ENCODE measurements at regions not wholly inside any gene's neighbourhood (a gene's known extent, or its start where the extent isn't known, plus 50 kb on each side); places are given as distances from the start of the nearest gene placed in this dataset.

DNA sequence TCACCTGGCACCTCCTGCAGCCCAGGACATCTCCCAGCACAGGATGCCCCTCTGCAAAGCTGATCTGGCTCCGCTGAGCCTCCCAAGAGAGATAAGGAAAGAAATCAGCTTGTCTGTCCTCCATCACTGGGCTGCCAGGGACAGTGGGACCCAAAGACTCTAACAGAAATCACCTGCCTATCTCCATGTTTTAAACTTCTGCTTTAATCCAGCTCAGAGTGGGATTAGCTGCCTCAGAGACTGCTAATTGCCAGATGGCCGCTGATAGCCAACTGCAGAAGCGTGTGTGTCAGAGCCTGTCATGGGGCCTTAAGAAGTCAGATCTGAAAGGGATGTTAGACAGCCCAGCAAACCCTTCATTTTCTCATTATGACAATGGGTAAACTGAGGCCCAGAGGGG is 389.4 kb upstream of the KLHL29 start:
- FAIRE-seq = no peak
- no peak for DNase-seq (ENCODE audit: extremely low spot score, insufficient read length, low read depth)

GRCh38 chr2:22996911-22997310 is 388.1 kb upstream of the KLHL29 start:
- DNase-seq (ENCODE audit: extremely low spot score, insufficient read length, low read depth) = no peak

DNA sequence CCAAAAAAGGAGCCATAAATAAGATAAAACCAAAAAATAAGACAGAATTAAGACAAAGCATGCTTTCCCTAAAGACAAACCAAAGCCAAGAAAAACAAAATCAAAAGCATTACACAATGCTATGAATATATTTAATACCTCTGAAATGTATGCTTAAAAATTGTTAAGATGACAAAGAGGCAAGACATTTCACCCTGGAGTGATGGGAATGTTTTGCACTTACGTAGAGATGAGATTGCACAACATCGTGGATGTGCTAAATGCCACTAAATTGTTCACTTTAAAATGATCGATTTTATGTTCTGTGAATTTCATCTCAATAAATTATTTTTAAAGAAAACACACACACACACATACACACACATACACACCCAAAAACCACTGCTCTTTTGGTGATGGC is 386.6 kb upstream of the KLHL29 start:
- DNase-seq (ENCODE audit: extremely low spot score, insufficient read length, low read depth) (no peak), FAIRE-seq (no peak)

More at GRCh38 chr2:22996911-22997310, 388.1 kb upstream of the KLHL29 start:
- FAIRE-seq = no peak

DNA sequence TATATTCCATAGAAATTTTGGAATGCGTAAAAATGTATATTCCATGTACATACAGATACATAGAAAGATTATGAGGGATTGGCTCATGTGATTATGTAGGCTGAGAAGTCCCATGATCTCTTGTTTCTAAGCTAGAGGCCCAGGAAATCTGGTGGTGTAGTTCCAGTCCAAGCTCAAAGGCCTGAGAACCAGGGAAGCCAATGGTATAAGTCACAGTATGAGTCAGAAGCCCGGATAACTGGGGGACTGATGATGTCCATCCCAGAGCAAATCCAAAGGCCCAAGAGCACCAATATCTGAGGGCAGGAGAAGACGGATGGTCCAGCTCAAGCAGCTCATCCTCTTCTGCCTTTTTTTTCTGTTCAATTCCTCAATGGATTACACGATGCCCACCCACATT is 385.0 kb upstream of the KLHL29 start:
- FAIRE-seq (no peak), DNase-seq (ENCODE audit: extremely low spot score, insufficient read length, low read depth) (no peak)

GRCh38 chr2:23002234-23002633 is 382.7 kb upstream of the KLHL29 start:
- DNase-seq (ENCODE audit: extremely low spot score, insufficient read length, low read depth) (no peak), FAIRE-seq (no peak)

DNA sequence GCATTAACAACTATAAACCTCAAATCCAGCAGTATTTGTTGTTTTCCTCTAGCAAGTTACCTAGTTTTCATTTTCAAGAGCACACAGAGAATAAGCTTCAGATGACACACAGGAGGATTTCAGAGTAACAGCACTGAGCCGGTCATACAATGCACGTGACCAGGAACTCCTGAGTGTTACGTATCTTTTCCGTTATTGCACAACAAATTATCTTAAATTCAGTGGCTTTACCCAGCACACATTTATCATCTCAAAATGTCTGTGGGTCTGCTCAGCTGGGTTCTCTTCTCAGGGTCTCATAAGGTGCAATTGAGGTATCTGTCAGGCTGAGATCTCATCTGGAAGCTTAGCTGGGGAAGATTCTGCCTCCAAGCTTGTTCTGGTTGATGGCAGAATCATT is 379.5 kb upstream of the KLHL29 start:
- no peak for DNase-seq (ENCODE audit: extremely low spot score, insufficient read length, low read depth)
- FAIRE-seq = no peak

DNA sequence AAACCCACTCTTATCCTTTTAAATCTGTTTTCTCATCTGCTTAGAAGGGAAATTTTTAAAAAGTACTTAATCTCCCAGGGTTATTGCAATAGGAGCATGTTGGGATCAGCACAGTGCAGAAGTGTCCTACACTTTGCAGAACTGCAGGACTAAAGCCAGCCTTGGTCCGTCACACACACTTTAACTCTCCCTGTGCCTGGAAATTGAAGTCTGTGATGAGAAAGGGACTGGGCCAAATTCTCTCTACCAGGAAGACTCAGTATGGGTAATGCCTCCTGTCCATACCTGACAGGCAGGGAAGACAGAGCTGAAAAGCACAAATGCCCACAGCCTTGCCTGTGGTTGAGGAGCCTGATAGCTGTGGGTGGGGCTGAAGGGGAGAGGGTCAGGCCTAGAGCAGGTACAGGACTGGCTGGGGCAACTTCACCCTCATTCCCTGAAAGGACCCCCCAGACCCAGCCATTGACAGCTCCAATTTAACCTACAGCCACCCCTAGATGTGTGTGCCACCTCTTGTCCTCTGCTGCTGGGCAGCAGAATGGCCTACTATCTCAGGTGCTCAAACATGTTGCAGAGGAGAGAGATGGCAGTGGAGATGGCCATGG is 377.2 kb upstream of the KLHL29 start:
- FAIRE-seq = no peak
- DNase-seq (ENCODE audit: extremely low spot score, insufficient read length, low read depth) = no peak

- DNase-seq (ENCODE audit: extremely low spot score, insufficient read length, low read depth) (no peak), FAIRE-seq (no peak)
These were observed 376.5 kb upstream of the KLHL29 start for GRCh38 chr2:23008440-23008839.

GRCh38 chr2:23008951-23009350 is 376.0 kb upstream of the KLHL29 start:
- FAIRE-seq (no peak), DNase-seq (ENCODE audit: extremely low spot score, insufficient read length, low read depth) (no peak)

DNA sequence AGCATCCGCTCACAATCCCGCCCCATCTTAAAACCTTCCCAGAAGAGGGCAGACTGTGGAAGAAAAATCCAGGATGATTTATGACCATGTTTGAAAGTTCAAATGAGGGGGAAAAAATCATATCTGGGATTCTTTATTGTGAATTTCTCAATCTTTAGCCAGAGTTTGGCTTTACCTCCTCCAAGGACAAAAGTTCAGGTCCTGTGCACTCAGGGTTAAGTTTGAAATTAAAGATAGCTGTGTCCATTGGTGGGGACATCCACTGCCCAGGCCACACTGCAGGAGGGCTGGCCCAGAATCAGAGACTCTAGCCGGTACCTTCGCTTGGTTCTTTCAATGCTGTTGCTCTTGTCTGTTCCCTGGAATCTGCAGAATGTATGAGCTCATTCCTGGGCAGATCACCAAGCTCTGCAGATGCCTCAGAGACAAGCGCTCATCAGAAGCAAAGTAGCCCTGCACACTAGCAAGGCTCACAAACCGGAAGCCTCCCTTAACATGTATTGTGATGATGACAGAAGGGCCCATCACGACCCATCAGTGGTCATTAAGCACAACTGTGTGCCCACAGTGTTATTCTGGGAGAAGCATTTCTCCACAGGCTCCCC is 375.3 kb upstream of the KLHL29 start:
- DNase-seq (ENCODE audit: extremely low spot score, insufficient read length, low read depth) = no peak
- FAIRE-seq = no peak

GRCh38 chr2:23012499-23012898 is 372.5 kb upstream of the KLHL29 start:
- FAIRE-seq (no peak), DNase-seq (ENCODE audit: extremely low spot score, insufficient read length, low read depth) (no peak)

GRCh38 chr2:23015651-23016200 is 369.3 kb upstream of the KLHL29 start:
- FAIRE-seq = no peak
- no peak for DNase-seq (ENCODE audit: extremely low spot score, insufficient read length, low read depth)

GRCh38 chr2:23019476-23019875 is 365.5 kb upstream of the KLHL29 start:
- no peak for FAIRE-seq
- no peak for DNase-seq (ENCODE audit: extremely low spot score, insufficient read length, low read depth)

- DNase-seq (ENCODE audit: extremely low spot score, insufficient read length, low read depth) = no peak
- FAIRE-seq = no peak
These were observed 364.3 kb upstream of the KLHL29 start for GRCh38 chr2:23020659-23021058.

DNA sequence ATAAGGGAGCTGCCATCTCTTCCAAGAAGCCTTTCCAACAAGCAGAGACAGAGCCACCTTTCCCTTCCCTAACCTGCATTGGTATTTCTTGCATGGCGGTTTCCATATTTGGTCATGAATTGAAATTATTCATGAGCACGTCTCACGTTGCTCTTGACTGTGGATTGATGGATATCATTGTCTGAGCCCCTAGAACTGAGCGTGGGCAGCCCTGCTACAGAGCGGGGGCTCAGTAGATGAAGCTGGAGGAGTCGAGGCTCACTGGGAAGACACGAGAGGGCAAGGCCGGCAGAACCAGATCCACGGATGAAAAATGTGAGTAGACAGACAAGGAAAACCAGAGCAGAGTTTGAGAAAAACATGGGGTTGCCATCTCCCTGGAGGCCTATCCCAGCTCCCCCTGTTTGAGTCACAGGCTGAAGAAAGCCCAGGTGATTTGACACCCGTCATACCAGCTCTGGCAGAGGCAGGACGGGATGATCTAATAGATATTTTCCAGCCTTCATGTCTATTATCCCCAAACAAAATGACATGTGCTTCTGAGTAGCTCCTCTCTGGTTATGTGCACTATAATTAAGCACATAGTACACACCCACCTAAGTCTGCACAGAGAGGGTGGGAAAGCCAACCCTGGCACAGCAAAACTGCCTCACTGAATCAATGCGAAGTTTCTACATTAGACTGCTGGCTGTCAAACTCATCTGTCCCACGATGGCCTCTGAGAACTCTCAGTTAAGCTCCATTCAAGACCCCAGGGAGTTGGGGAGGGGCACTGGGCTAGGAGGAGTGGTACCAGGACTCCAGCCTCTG is 363.5 kb upstream of the KLHL29 start:
- no peak for DNase-seq (ENCODE audit: extremely low spot score, insufficient read length, low read depth)
- no peak for FAIRE-seq

DNA sequence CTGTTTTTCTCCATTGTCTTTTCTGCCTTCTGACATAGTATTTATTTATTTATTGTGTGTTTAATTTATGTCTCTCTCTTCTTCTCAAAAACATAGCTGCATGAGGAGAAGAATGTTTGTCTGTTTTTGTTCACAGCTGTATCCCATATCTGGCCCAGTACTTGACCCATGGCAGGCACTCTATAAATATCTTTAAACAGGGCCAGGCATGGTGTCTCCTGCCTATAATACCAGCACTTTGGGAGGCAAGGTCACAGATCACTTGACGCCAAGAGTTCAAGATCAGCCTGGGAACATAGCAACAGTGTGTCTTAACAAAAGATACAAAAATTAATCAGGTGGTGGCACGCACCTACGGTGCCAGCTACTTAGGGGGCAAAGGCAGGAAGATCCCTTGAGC is 361.3 kb upstream of the KLHL29 start:
- no peak for FAIRE-seq

DNA sequence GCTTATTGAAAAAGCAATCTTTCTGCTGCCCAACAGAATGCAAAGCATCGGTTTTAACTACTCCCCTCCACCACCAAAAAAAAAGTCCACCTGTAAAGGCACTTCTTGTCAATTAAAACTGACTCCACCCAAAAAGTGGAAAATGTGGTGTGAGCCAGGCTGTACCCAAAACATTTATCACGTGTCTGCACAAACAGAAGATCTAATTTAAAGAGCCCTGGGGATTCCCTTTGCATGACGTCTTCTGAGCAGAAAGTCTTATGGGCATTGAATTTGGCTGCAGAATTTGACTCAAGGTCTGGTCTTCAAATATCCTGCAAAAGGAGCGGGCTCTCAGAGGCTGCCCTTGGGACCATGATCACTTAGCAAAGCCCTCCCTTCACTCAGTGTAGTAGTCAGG is 358.3 kb upstream of the KLHL29 start:
- DNase-seq (ENCODE audit: extremely low spot score, insufficient read length, low read depth) (no peak), FAIRE-seq (no peak)

More for the DNA sequence above, 361.3 kb upstream of the KLHL29 start:
- DNase-seq (ENCODE audit: extremely low spot score, insufficient read length, low read depth) = no peak

GRCh38 chr2:23027396-23027795 is 357.6 kb upstream of the KLHL29 start:
- DNase-seq (ENCODE audit: extremely low spot score, insufficient read length, low read depth) (no peak), FAIRE-seq (no peak)

DNA sequence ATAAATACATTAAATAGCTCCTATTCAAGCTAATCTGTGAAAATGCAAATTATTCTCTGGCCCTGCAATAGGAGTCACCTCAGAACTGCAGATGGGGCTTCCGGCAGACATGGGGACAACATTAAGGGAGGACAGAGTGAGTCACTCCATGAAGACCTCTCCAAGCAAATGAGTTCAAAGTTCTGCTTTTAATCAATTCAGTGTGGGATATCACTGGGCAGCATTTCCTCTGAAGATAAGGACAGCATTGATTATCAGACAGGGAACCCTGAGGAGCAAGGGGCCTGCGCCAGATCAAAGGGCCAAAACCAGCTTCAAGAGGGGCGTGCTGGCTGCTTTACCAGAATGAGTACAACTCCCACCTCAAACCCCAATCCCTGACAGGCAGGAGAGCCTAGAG is 356.9 kb upstream of the KLHL29 start:
- FAIRE-seq (no peak), DNase-seq (ENCODE audit: extremely low spot score, insufficient read length, low read depth) (no peak)

GRCh38 chr2:23029111-23029510 is 355.9 kb upstream of the KLHL29 start:
- no peak for FAIRE-seq

GRCh38 chr2:23029951-23030350 is 355.0 kb upstream of the KLHL29 start:
- DNase-seq (ENCODE audit: extremely low spot score, insufficient read length, low read depth) (no peak), FAIRE-seq (no peak)

More at GRCh38 chr2:23029111-23029510, 355.9 kb upstream of the KLHL29 start:
- DNase-seq (ENCODE audit: extremely low spot score, insufficient read length, low read depth) = no peak

All from GM18507 (cell line).